HL-60 (cell line): ENCODE measurements at regions not wholly inside any gene's neighbourhood (a gene's known extent, or its start where the extent isn't known, plus 50 kb on each side); places are given as distances from the start of the nearest gene placed in this dataset.

Experiments used
- DNase-seq, 2 experiments: peaks; one replicate each; pipeline ENCODE4 v3.0.0-alpha.2; 2010 to 2020; ENCODE audit warnings: low read depth in 1 of 2, low spot score in 1 of 2
- H3K27ac ChIP-seq: fragments of 250-450 bp; sonication (Bioruptor Pico); replicated peaks from 2 replicates; pipeline ENCODE4 v1.5.1; 2020; ENCODE audit warnings: mild to moderate bottlenecking, moderate library complexity
- H3K27me3 ChIP-seq: fragments of 250-450 bp; sonication (Bioruptor Pico); 2 replicates; pipeline ENCODE4 v1.5.1; 2021; ENCODE audit warnings: mild to moderate bottlenecking, moderate library complexity; ENCODE audit not compliant: insufficient read depth, poor library complexity, severe bottlenecking
- H3K4me3 ChIP-seq: replicated peaks from 2 replicates; pipeline ENCODE4 v1.5.1; 2011; ENCODE audit warnings: mild to moderate bottlenecking, control low read depth, low read length; ENCODE audit not compliant: insufficient read depth
- CTCF ChIP-seq: IDR thresholded peaks from one replicate; pipeline ENCODE4 v1.5.1; 2011; ENCODE audit warnings: low read length, control low read depth, inconsistent platforms; ENCODE audit not compliant: insufficient read depth
- GABPA ChIP-seq: IDR thresholded peaks from 2 replicates; pipeline ENCODE4 v1.6.1; 2012; ENCODE audit warnings: low read depth
- POLR2AphosphoS5 ChIP-seq: IDR thresholded peaks from 2 replicates; pipeline ENCODE4 v1.6.1; 2012; ENCODE audit warnings: low read depth
- REST ChIP-seq: IDR thresholded peaks from 2 replicates; pipeline ENCODE4 v1.6.1; 2012; ENCODE audit warnings: low read depth; ENCODE audit not compliant: insufficient replicate concordance
- SPI1 ChIP-seq: IDR thresholded peaks from 2 replicates; pipeline ENCODE4 v1.6.1; 2012; ENCODE audit warnings: low read depth, mild to moderate bottlenecking, borderline replicate concordance

DNA sequence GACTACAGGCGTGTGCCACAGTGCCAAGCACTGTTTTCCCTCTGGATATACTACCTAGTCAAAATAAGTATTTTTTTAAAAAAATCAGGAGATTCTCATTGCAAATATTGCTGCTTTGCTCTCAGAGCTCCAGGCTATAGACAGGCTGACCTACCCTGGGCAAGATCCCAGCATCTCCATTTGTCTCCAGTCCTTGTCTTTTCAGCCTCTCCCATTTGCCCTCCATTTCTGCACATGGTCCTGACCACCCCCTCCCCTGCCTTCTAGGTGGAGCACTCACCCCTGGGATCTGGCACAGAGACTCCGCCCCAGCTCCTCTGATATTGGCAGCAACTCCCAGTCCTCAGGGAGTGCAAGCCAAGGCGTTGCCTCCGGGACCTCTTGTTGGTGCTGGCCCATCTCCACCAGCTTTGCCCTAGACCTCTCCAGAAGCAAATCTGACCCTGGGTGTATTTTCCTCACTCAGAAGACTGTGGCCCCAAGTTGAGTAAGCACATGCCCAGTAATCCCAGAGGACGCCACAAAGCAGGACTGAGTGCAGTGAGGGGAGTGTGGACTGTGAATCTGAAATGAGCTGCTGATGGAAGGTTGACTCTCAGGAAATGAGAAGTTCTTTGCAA is 120.6 kb downstream of the MTPAP start:
- no peak for TF ChIP-seq SPI1
- TF ChIP-seq GABPA, result no peak
- TF ChIP-seq REST, result no peak
- no peak for TF ChIP-seq POLR2AphosphoS5
- no peak for TF ChIP-seq CTCF
- DNase-seq, result no peak
- Histone ChIP-seq H3K27me3 (no peaks in the 10 kb centered on the region), H3K27ac (no peak overlapping the region), H3K4me3 (no peak overlapping the region)

GRCh38 chr10:30227481-30227880 is 121.6 kb downstream of the MTPAP start:
- H3K27ac ChIP-seq, result no peak overlapping the region
- H3K27me3 ChIP-seq, result no peaks in the 10 kb centered on the region
- TF ChIP-seq GABPA (no peak), SPI1 (no peak), CTCF (no peak), REST (no peak), POLR2AphosphoS5 (no peak)
- no peak for DNase-seq
- H3K4me3 ChIP-seq, result no peak overlapping the region

- no peak overlapping the region for H3K27ac ChIP-seq
- no peaks in the 10 kb centered on the region for H3K27me3 ChIP-seq
- H3K4me3 ChIP-seq, result no peak overlapping the region; the same call in 1 of the 2 replicates
- no peak for TF ChIP-seq CTCF
- TF ChIP-seq POLR2AphosphoS5, result 0 out of 2 replicates have a peak, but pooled peaks have one; percentile 38
- peak in 1 of 2 experiments; percentile 34 for DNase-seq
These were observed 128.9 kb downstream of the MTPAP start for GRCh38 chr10:30219971-30220751.
